ENCODE measurements at regions not wholly inside any gene's neighbourhood (a gene's known extent, or its start where the extent isn't known, plus 50 kb on each side); places are given as distances from the start of the nearest gene placed in this dataset.

GRCh38 chr2:240296104-240296406 lies 139.4 kb upstream of the GPC1 start:
- TF ChIP-seq CTCF (IDR thresholded peaks at IDR 0.05) = no peak
- H3K9me3 ChIP-seq = no peaks in the 10 kb centered on the region
- H3K36me3 ChIP-seq = no peaks in the 10 kb centered on the region
- H3K27ac ChIP-seq = no peak overlapping the region
- no peak overlapping the region for H3K4me3 ChIP-seq
- no peaks in the 10 kb centered on the region for H3K27me3 ChIP-seq
- peaks cover 0 to 32% of the 10 kb centered on the region in 2 donors for H3K4me1 ChIP-seq
- DNase-seq (ENCODE audit: low spot score) = peak; percentile 28

GRCh38 chr2:240296476-240297255 lies 138.8 kb upstream of the GPC1 start:
- no peaks in the 10 kb centered on the region for H3K36me3 ChIP-seq
- DNase-seq (ENCODE audit: low spot score) = no peak
- H3K4me1 ChIP-seq = peaks cover 0 to 32% of the 10 kb centered on the region in 2 donors
- no peak overlapping the region for H3K27ac ChIP-seq
- no peaks in the 10 kb centered on the region for H3K27me3 ChIP-seq
- no peak for TF ChIP-seq CTCF (IDR thresholded peaks at IDR 0.05)
- H3K9me3 ChIP-seq = no peaks in the 10 kb centered on the region
- H3K4me3 ChIP-seq = no peak overlapping the region

GRCh38 chr2:240297256-240298116 lies 138.0 kb upstream of the GPC1 start:
- Histone ChIP-seq H3K27me3 (no peaks in the 10 kb centered on the region), H3K4me3 (no peak overlapping the region), H3K27ac (no peak overlapping the region), H3K4me1 (peaks cover 0 to 29% of the 10 kb centered on the region in 2 donors), H3K36me3 (no peaks in the 10 kb centered on the region), H3K9me3 (no peaks in the 10 kb centered on the region)
- DNase-seq (ENCODE audit: low spot score) = peak; percentile 66
- TF ChIP-seq CTCF (IDR thresholded peaks at IDR 0.05) = peak; percentile 12 to 62

GRCh38 chr2:240298117-240298790 lies 137.2 kb upstream of the GPC1 start:
- Histone ChIP-seq H3K36me3 (no peaks in the 10 kb centered on the region), H3K4me3 (no peak overlapping the region), H3K27me3 (no peaks in the 10 kb centered on the region), H3K9me3 (no peaks in the 10 kb centered on the region), H3K27ac (no peak overlapping the region), H3K4me1 (peaks cover 0 to 22% of the 10 kb centered on the region in 2 donors)
- DNase-seq (ENCODE audit: low spot score) = no peak
- TF ChIP-seq CTCF (IDR thresholded peaks at IDR 0.05) = no peak

GRCh38 chr2:240298803-240299709 lies 136.4 kb upstream of the GPC1 start:
- H3K4me3 ChIP-seq = no peak overlapping the region
- DNase-seq (ENCODE audit: low spot score) = peak; percentile 47

More at GRCh38 chr2:240298803-240299709, 136.4 kb upstream of the GPC1 start:
- no peaks in the 10 kb centered on the region for H3K9me3 ChIP-seq
- no peaks in the 10 kb centered on the region for H3K27me3 ChIP-seq
- peaks cover 0 to 15% of the 10 kb centered on the region in 2 donors for H3K4me1 ChIP-seq
- no peak overlapping the region for H3K27ac ChIP-seq
- no peak for TF ChIP-seq CTCF (IDR thresholded peaks at IDR 0.05)
- H3K36me3 ChIP-seq = no peaks in the 10 kb centered on the region

Data from right atrium auricular region (tissue), 2 donors.